Bronchial epithelial cell (primary cell): ENCODE measurements at regions not wholly inside any gene's neighbourhood (a gene's known extent, or its start where the extent isn't known, plus 50 kb on each side); places are given as distances from the start of the nearest gene placed in this dataset.
A peak's percentile ranks its signal among the peaks of the same experiment; 100 is the strongest.

Experiments
- DNase-seq: peaks from one replicate; pipeline ENCODE4 v3.0.0-alpha.2; 2010; ENCODE audit warnings: low read depth
- FAIRE-seq: peaks from 2 replicates; lab custom pipeline; 2011; peaks lifted over from hg19 to GRCh38; lab: Jason Lieb, UNC
- H3K27me3 ChIP-seq: 2 replicates; pipeline ENCODE4 v1.5.1; 2011; ENCODE audit warnings: low read length; ENCODE audit not compliant: control insufficient read depth, insufficient read depth
- H3K36me3 ChIP-seq: 2 replicates; pipeline ENCODE4 v1.5.1; 2011; ENCODE audit warnings: low read length; ENCODE audit not compliant: control insufficient read depth, insufficient read depth
- H3K4me3 ChIP-seq: 2 replicates; pipeline ENCODE4 v1.5.1; 2011; ENCODE audit warnings: mild to moderate bottlenecking, low read depth, low read length, control low read depth
- TF ChIP-seq, protein P1 (sequence below): IDR thresholded peaks from 2 replicates; pipeline ENCODE4 v1.5.1; 2011; ENCODE audit warnings: mild to moderate bottlenecking, moderate library complexity, low read length, control low read depth, inconsistent platforms; ENCODE audit not compliant: insufficient read depth, severe bottlenecking

GRCh38 chr6:10230531-10230930 is 184.3 kb downstream of the TFAP2A start:
- FAIRE-seq (no peak), DNase-seq (no peak)
- Histone ChIP-seq H3K36me3 (no peaks in the 10 kb centered on the region), H3K27me3 (no peaks in the 10 kb centered on the region), H3K4me3 (no peak overlapping the region)
- TF ChIP-seq, protein P1, sequence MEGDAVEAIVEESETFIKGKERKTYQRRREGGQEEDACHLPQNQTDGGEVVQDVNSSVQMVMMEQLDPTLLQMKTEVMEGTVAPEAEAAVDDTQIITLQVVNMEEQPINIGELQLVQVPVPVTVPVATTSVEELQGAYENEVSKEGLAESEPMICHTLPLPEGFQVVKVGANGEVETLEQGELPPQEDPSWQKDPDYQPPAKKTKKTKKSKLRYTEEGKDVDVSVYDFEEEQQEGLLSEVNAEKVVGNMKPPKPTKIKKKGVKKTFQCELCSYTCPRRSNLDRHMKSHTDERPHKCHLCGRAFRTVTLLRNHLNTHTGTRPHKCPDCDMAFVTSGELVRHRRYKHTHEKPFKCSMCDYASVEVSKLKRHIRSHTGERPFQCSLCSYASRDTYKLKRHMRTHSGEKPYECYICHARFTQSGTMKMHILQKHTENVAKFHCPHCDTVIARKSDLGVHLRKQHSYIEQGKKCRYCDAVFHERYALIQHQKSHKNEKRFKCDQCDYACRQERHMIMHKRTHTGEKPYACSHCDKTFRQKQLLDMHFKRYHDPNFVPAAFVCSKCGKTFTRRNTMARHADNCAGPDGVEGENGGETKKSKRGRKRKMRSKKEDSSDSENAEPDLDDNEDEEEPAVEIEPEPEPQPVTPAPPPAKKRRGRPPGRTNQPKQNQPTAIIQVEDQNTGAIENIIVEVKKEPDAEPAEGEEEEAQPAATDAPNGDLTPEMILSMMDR = no peak

GRCh38 chr6:10223841-10224240 is 191.0 kb downstream of the TFAP2A start:
- DNase-seq (no peak), FAIRE-seq (no peak)
- TF ChIP-seq, protein P1 = no peak
- no peak overlapping the region for H3K4me3 ChIP-seq
- H3K36me3 ChIP-seq = no peaks in the 10 kb centered on the region
- H3K27me3 ChIP-seq = no peaks in the 10 kb centered on the region

DNA sequence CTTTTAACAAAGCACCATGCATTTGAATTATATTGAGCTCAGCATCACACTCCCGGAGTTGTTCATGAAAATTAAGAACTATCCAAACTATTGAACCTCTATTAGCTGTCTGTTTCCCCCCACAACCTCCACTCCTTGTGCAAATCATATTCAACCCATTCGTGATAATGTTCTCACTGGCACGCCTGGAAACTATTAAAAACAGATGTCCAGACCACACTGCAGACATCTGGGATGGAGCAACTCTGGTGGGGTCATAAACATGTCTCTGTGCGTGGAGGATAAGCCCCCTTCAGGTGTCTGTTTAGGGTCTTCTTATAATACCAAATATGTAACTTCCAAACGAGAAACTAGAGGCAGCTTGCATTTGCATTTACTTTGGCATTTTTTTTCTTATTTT is 193.7 kb downstream of the TFAP2A start:
- FAIRE-seq (no peak), DNase-seq (no peak)
- Histone ChIP-seq H3K36me3 (no peaks in the 10 kb centered on the region), H3K4me3 (no peak overlapping the region), H3K27me3 (no peaks in the 10 kb centered on the region)
- TF ChIP-seq, protein P1 = no peak

GRCh38 chr6:10219510-10219909 is 195.4 kb downstream of the TFAP2A start:
- no peak for DNase-seq
- TF ChIP-seq, protein P1 = no peak
- Histone ChIP-seq H3K27me3 (no peaks in the 10 kb centered on the region), H3K36me3 (no peaks in the 10 kb centered on the region), H3K4me3 (no peak overlapping the region)
- FAIRE-seq = no peak

- no peaks in the 10 kb centered on the region for H3K27me3 ChIP-seq
- no peak overlapping the region for H3K4me3 ChIP-seq
- FAIRE-seq (no peak), DNase-seq (peak; percentile 56)
- H3K36me3 ChIP-seq = no peaks in the 10 kb centered on the region
- TF ChIP-seq, protein P1 = no peak
Observed at GRCh38 chr6:10217111-10217510, 197.8 kb downstream of the TFAP2A start.
